ENCODE measurements at regions not wholly inside any gene's neighbourhood (a gene's known extent, or its start where the extent isn't known, plus 50 kb on each side); places are given as distances from the start of the nearest gene placed in this dataset.
"Not testable (repeated sequence)": the region's sequence is repeated elsewhere in the genome, so short reads cannot be mapped to it uniquely, and the experiment has no call there.

DNA sequence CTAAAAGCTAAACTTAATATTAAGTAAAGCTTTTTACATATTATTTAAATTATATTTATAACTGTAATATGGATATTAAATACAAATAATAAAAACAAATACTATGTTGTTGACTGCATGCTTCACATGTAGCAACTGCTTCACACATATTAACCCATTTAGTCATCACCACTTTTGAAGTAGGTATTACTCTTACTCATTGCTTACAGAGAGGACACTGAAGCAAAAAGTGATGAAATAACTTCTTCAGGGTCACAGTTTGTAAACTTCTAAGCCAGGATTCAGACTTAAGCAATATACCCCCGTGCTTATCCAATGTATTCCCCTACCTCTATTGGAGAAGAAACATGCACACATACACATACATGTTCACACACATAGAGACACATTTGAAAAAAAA is 166.6 kb downstream of the DKK2 start:
- no peak for DNase-seq (ENCODE audit: insufficient read length, low spot score)
- no peak for FAIRE-seq

DNA sequence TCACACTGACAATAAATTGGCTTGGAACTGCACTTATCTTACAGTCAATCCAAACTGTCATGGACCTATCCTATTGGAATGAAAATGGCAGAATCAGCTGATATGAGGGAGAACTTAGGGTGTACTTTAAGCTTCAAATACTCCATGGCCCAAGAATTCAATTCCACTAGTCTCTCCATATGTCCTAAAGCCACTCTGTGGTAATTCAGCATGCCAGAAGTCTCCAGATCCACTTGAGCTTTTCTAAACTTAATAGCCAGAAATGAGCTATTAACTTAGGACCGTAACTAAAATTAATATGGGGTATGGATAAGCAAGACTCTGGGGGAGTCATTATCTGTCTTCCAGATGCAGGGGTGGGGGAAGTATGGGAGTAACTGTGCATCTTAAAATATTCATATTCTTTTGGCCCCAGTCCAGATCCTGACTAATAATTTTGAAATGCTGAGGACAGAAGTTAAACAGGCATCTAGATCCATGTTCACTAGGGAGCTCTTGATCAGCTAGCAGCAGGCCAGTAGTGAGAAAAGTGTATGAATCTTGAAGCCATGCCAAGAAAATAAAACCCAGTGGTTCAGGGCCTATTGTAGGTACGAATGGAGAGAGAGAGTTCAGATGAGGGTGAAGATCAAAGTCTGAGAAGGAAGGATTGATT is 167.6 kb downstream of the DKK2 start:
- DNase-seq (ENCODE audit: insufficient read length, low spot score) (no peak), FAIRE-seq (no peak)

GRCh38 chr4:106864231-106864630 is 171.9 kb downstream of the DKK2 start:
- FAIRE-seq, result no peak
- DNase-seq (ENCODE audit: insufficient read length, low spot score), result no peak

GRCh38 chr4:106854569-106855351 is 181.4 kb downstream of the DKK2 start:
- no peak for DNase-seq (ENCODE audit: insufficient read length, low spot score)

GRCh38 chr4:106852426-106852825 is 183.7 kb downstream of the DKK2 start:
- no peak for FAIRE-seq
- no peak for DNase-seq (ENCODE audit: insufficient read length, low spot score)

More at GRCh38 chr4:106854569-106855351, 181.4 kb downstream of the DKK2 start:
- no peak for FAIRE-seq

- FAIRE-seq, result no peak
- DNase-seq (ENCODE audit: insufficient read length, low spot score), result no peak
Observed at GRCh38 chr4:106851726-106852125, 184.4 kb downstream of the DKK2 start.

DNA sequence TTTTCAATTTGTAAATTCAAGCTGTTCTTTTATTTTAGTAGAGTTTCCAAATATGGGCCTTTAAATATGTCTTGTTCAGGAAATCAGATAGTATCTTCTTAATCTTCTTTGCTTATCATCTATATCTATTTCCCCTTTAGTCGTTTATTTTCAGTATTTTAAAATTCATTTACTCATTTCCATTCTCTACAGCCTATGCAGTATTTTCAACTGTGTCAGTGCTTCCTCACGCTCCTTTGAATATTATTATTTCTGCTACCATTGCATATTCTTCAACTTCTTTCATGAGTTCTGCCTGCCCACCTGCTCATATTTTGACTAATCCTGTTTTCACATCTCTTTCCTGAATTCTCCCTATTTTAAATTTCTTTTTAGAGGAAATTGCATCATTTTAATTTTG is 185.4 kb downstream of the DKK2 start:
- FAIRE-seq (no peak), DNase-seq (ENCODE audit: insufficient read length, low spot score) (no peak)

- FAIRE-seq (no peak), DNase-seq (ENCODE audit: insufficient read length, low spot score) (no peak)
Observed at GRCh38 chr4:106835919-106836318, 200.2 kb downstream of the DKK2 start.

DNA sequence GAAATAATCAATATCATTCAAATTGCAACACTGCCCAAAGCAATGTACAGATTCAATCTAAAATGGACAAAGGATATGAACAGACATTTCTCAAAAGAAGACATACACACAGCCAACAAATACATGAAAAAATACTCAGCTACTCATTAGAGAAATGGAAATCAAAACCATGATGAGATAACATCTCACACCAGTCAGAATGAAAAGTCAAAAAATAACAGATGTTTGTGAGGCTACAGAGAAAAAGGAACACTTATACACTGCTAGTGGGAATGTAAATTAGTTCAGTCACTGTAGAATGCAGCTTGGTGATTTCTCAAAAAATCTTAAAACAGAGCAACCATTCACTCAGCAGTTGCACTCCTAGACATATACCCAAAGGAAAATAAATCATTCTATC is 205.2 kb downstream of the DKK2 start:
- DNase-seq (ENCODE audit: insufficient read length, low spot score) (no peak), FAIRE-seq (no peak)

- FAIRE-seq (no peak), DNase-seq (ENCODE audit: insufficient read length, low spot score) (no peak)
Observed at GRCh38 chr4:106818764-106819163, 217.3 kb downstream of the DKK2 start.

DNA sequence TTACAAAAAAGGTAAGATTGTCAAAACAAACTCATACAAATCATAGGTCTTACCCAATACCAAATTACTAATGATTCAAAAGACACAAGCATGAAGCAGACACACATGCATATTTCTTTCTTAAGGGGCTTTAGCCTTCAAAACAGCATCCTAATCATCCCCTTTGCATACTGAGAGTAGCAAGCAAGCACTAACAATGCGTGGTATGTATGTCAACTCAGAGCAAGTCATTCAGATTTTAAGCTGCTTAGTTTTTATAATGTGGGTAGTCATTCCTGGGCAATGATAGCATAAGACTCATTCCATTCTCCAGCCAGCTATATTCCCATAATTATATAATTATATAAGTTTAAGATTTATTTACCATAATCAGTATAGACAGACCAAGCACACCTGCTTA is 219.6 kb downstream of the DKK2 start:
- FAIRE-seq, result no peak

GRCh38 chr4:106810122-106810521 is 226.0 kb downstream of the DKK2 start:
- DNase-seq (ENCODE audit: insufficient read length, low spot score) (no peak), FAIRE-seq (no peak)

More for the DNA sequence above, 219.6 kb downstream of the DKK2 start:
- DNase-seq (ENCODE audit: insufficient read length, low spot score), result no peak

DNA sequence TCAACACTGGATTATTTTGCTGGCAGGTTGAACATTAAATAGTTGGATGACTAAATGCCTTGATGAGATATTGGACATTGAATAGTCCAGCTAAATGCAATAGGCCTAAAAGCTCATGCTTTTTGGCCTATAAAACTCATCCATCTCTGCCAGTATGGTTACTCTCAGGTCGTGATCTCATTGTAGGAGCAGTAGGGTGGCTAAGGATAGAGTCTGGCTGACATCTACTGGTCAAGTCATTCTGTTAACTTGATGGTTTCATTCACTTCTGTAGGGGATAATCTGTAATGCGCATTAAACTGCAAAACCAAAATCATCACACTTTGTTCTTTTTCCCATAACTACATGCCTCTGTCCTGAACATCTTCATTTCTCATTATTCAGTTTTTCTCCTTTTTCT is 227.0 kb downstream of the DKK2 start:
- DNase-seq (ENCODE audit: insufficient read length, low spot score) (no peak), FAIRE-seq (no peak)

- no peak for DNase-seq (ENCODE audit: insufficient read length, low spot score)
- no peak for FAIRE-seq
Observed at GRCh38 chr4:106806158-106806797, 229.8 kb downstream of the DKK2 start.

- no peak for DNase-seq (ENCODE audit: insufficient read length, low spot score)
- no peak for FAIRE-seq
Observed at GRCh38 chr4:106803083-106803482, 233.0 kb downstream of the DKK2 start.

DNA sequence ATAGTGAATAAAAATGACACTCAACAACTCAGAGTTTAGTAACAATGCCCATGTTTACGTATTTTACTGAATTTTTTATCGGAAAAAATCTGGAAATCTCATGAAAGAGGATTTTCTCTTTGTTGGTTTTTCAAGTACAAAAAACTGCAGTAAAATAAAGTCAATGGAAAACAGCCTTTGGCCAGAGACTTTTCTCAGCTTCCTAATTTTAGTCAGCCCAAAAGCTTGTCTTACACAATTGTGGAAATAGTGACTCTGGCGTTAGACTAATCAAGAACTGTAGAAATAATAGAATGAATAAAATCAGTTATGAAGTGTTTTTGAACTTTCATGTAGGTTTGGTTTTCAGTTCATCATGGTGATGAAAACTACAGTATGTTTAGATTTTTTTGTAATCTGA is 234.7 kb downstream of the DKK2 start:
- DNase-seq (ENCODE audit: insufficient read length, low spot score) (no peak), FAIRE-seq (no peak)

- no peak for FAIRE-seq
Observed at GRCh38 chr4:106796876-106797275, 239.2 kb downstream of the DKK2 start.

DNA sequence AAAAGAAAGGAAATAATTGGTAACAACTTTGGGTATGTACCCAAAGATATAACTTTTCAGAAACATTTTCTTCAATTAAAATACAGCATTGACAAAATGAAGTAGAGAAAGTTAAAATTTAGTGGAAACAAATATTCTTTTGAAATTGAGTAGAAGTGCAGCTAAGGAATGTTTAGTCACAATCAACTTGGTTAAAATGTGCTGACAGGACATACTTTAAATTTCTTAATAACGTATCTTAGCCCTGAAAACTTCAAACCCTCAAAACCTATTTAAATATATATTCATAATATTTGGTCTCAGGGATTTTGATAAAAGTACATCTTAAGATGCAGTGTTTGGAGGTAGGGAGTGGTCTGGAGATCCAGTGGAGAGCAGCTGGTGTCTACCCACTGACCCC is 240.8 kb downstream of the DKK2 start:
- DNase-seq (ENCODE audit: insufficient read length, low spot score) (no peak), FAIRE-seq (no peak)

More at GRCh38 chr4:106796876-106797275, 239.2 kb downstream of the DKK2 start:
- no peak for DNase-seq (ENCODE audit: insufficient read length, low spot score)

GRCh38 chr4:106793933-106794332 is 242.2 kb downstream of the DKK2 start:
- FAIRE-seq, result no peak

DNA sequence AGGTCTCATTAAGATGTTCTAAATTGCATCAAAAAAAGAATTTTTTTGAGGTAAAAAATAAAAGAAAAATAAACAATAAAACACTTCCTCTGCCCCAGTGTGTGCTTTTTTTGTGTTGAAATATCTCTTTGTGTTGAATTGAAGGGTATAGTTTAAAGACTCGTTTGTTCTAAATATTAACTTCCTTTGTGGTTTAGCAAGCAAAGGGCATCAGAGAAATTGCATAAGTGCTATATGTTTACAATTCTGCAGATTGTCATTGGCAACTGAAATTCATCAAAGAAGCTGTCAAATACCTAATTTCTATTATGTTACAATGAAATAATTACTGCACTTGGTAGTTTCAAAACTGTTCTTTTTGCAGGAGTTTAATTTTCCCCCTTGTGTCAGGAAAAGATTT is 260.5 kb downstream of the DKK2 start:
- FAIRE-seq, result no peak
- no peak for DNase-seq (ENCODE audit: insufficient read length, low spot score)

More at GRCh38 chr4:106793933-106794332, 242.2 kb downstream of the DKK2 start:
- no peak for DNase-seq (ENCODE audit: insufficient read length, low spot score)

GRCh38 chr4:106774055-106774454 is 262.1 kb downstream of the DKK2 start:
- DNase-seq (ENCODE audit: insufficient read length, low spot score); FAIRE-seq: not testable (repeated sequence)

Data from GM19239 (cell line).